ENCODE measurements at regions not wholly inside any gene's neighbourhood (a gene's known extent, or its start where the extent isn't known, plus 50 kb on each side); places are given as distances from the start of the nearest gene placed in this dataset.
A peak's percentile ranks its signal among the peaks of the same experiment; 100 is the strongest.

- Histone ChIP-seq H3K4me3 (no peak overlapping the region), H3K4me1 (ENCODE audit: control insufficient read depth in 5 of 5, insufficient read depth in 5 of 5, low read length in 5 of 5) (peaks cover 0 to 1% (median 0%) of the 10 kb centered on the region in 5 donors), H3K27me3 (ENCODE audit: control insufficient read depth in 3 of 3, insufficient read depth in 3 of 3, low read length in 2 of 3) (no peaks in the 10 kb centered on the region), H3K27ac (ENCODE audit: low read depth in 1 of 2, low read length in 1 of 2) (no peak overlapping the region), H3K9ac (ENCODE audit: insufficient read depth in 1 of 2, low read length in 2 of 2) (no peak overlapping the region), H3K36me3 (ENCODE audit: control insufficient read depth in 4 of 4, insufficient read depth in 4 of 4, low read length in 4 of 4) (no peaks in the 10 kb centered on the region), H3K9me3 (ENCODE audit: control insufficient read depth in 4 of 4, insufficient read depth in 3 of 4, low read length in 3 of 4) (peaks cover 0 to 5% (median 0%) of the 10 kb centered on the region in 4 donors)
- 85 to 87% methylated on average over 6 of the region's 6 CpGs for WGBS, 2 donors
- ATAC-seq (ENCODE audit: insufficient read depth, low FRiP score) (no peak), DNase-seq (no peak)
- TF ChIP-seq, protein P1, sequence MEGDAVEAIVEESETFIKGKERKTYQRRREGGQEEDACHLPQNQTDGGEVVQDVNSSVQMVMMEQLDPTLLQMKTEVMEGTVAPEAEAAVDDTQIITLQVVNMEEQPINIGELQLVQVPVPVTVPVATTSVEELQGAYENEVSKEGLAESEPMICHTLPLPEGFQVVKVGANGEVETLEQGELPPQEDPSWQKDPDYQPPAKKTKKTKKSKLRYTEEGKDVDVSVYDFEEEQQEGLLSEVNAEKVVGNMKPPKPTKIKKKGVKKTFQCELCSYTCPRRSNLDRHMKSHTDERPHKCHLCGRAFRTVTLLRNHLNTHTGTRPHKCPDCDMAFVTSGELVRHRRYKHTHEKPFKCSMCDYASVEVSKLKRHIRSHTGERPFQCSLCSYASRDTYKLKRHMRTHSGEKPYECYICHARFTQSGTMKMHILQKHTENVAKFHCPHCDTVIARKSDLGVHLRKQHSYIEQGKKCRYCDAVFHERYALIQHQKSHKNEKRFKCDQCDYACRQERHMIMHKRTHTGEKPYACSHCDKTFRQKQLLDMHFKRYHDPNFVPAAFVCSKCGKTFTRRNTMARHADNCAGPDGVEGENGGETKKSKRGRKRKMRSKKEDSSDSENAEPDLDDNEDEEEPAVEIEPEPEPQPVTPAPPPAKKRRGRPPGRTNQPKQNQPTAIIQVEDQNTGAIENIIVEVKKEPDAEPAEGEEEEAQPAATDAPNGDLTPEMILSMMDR (IDR thresholded peaks at IDR 0.05; ENCODE audit: control extremely low read depth, extremely low read depth): no peak
Measured at GRCh38 chr10:42454313-42454712, 184.1 kb downstream of the ZNF33B start.

DNA sequence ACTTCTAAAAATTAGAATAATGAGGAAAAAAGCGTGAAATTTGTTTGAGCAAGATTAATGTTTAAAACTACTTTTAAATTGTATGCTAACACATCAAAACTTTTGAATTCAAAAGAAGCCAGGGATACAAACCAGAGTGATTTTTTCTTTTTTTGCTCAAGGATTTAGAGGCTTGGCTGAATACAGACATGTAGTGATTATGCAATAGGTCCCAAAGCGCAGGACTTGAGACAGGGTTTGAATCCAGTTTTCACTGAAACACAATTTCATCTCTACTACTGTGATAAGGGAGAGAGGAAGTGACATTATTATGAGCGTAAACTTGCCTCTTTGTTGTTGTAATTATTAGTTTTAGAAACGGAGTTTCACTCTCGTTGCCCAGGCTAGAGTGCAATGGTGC, 207.3 kb downstream of the ZNF33B start:
- no peaks in the 10 kb centered on the region for H3K4me1 ChIP-seq (ENCODE audit: control insufficient read depth in 5 of 5, insufficient read depth in 5 of 5, low read length in 5 of 5)
- no peaks in the 10 kb centered on the region for H3K36me3 ChIP-seq (ENCODE audit: control insufficient read depth in 4 of 4, insufficient read depth in 4 of 4, low read length in 4 of 4)
- H3K4me3 ChIP-seq: no peak overlapping the region
- TF ChIP-seq, protein P1 (IDR thresholded peaks at IDR 0.05; ENCODE audit: control extremely low read depth, extremely low read depth): no peak
- H3K9ac ChIP-seq (ENCODE audit: insufficient read depth in 1 of 2, low read length in 2 of 2): no peak overlapping the region
- ATAC-seq (ENCODE audit: insufficient read depth, low FRiP score) (no peak), DNase-seq (peak in 1 of 3 donors; percentile 2)
- H3K27ac ChIP-seq (ENCODE audit: low read depth in 1 of 2, low read length in 1 of 2): no peak overlapping the region
- 78% methylated on average over 5 of the region's 5 CpGs for WGBS, 2 donors
- H3K9me3 ChIP-seq (ENCODE audit: control insufficient read depth in 4 of 4, insufficient read depth in 3 of 4, low read length in 3 of 4): no peaks in the 10 kb centered on the region
- no peaks in the 10 kb centered on the region for H3K27me3 ChIP-seq (ENCODE audit: control insufficient read depth in 3 of 3, insufficient read depth in 3 of 3, low read length in 2 of 3)

DNA sequence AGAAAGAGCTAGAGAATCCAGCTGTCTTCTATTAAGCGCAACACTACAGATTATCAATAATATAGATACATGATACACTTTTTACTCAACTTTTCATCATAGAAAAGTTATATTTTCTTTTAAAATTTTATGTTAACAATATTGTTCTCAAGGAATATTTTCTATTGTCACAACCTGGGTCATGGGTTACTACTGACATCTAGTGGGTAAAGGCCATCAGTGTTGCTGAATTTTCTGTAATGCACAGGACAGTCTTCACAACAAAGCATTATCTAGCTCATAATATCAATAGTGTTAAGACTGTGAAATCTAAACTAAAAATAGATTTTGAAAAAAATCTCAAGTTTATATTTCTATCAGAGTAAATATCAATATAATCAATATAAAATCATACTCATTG, 209.8 kb downstream of the ZNF33B start:
- TF ChIP-seq, protein P1 (IDR thresholded peaks at IDR 0.05; ENCODE audit: control extremely low read depth, extremely low read depth): no peak
- H3K4me3 ChIP-seq: no peak overlapping the region
- H3K9me3 ChIP-seq (ENCODE audit: control insufficient read depth in 4 of 4, insufficient read depth in 3 of 4, low read length in 3 of 4): no peaks in the 10 kb centered on the region
- H3K4me1 ChIP-seq (ENCODE audit: control insufficient read depth in 5 of 5, insufficient read depth in 5 of 5, low read length in 5 of 5): no peaks in the 10 kb centered on the region
- H3K27me3 ChIP-seq (ENCODE audit: control insufficient read depth in 3 of 3, insufficient read depth in 3 of 3, low read length in 2 of 3): no peaks in the 10 kb centered on the region
- H3K9ac ChIP-seq (ENCODE audit: insufficient read depth in 1 of 2, low read length in 2 of 2): no peak overlapping the region
- DNase-seq: peak in 2 of 3 donors; percentile 9 to 15
- WGBS, 2 donors: 81 to 85% methylated on average over 1 of the region's 1 CpG
- H3K36me3 ChIP-seq (ENCODE audit: control insufficient read depth in 4 of 4, insufficient read depth in 4 of 4, low read length in 4 of 4): no peaks in the 10 kb centered on the region
- H3K27ac ChIP-seq (ENCODE audit: low read depth in 1 of 2, low read length in 1 of 2): no peak overlapping the region
- no peak for ATAC-seq (ENCODE audit: insufficient read depth, low FRiP score)

GRCh38 chr10:42422911-42423310, 215.5 kb downstream of the ZNF33B start:
- ATAC-seq (ENCODE audit: insufficient read depth, low FRiP score) (no peak), DNase-seq (no peak)
- no peak overlapping the region for H3K9ac ChIP-seq (ENCODE audit: insufficient read depth in 1 of 2, low read length in 2 of 2)
- WGBS, 2 donors: 92 to 95% methylated on average over 5 of the region's 5 CpGs
- TF ChIP-seq, protein P1 (IDR thresholded peaks at IDR 0.05; ENCODE audit: control extremely low read depth, extremely low read depth): no peak
- H3K4me3 ChIP-seq: no peak overlapping the region
- H3K4me1 ChIP-seq (ENCODE audit: control insufficient read depth in 5 of 5, insufficient read depth in 5 of 5, low read length in 5 of 5): no peaks in the 10 kb centered on the region
- H3K36me3 ChIP-seq (ENCODE audit: control insufficient read depth in 4 of 4, insufficient read depth in 4 of 4, low read length in 4 of 4): no peaks in the 10 kb centered on the region
- peaks cover 0 to 7% (median 2%) of the 10 kb centered on the region in 4 donors for H3K9me3 ChIP-seq (ENCODE audit: control insufficient read depth in 4 of 4, insufficient read depth in 3 of 4, low read length in 3 of 4)
- H3K27ac ChIP-seq (ENCODE audit: low read depth in 1 of 2, low read length in 1 of 2): no peak overlapping the region
- no peaks in the 10 kb centered on the region for H3K27me3 ChIP-seq (ENCODE audit: control insufficient read depth in 3 of 3, insufficient read depth in 3 of 3, low read length in 2 of 3)

All from lung (tissue), 11 donors.